GM13976 (cell line): ENCODE measurements at regions not wholly inside any gene's neighbourhood (a gene's known extent, or its start where the extent isn't known, plus 50 kb on each side); places are given as distances from the start of the nearest gene placed in this dataset.
A peak's percentile ranks its signal among the peaks of the same experiment; 100 is the strongest.
"Not testable (repeated sequence)": the region's sequence is repeated elsewhere in the genome, so short reads cannot be mapped to it uniquely, and the experiment has no call there.

Experiments used
- DNase-seq: peaks from one replicate; pipeline ENCODE4 v3.0.0; 2012; ENCODE audit warnings: low spot score
- CTCF ChIP-seq: IDR thresholded peaks from 2 replicates; pipeline ENCODE4 v1.5.1; 2012; ENCODE audit warnings: borderline replicate concordance, mild to moderate bottlenecking; ENCODE audit not compliant: insufficient read depth; ENCODE audit errors: extremely low read depth, missing control alignments, control extremely low read depth
- in situ Hi-C: fragments of 300-500 bp; cut with MboI; formaldehyde crosslinking; loops from one replicate; pipeline ENCODE4 v1.12.0; 2022; ENCODE audit warnings: low sequenced_read_pairs, mixed read lengths, inconsistent platforms; ENCODE audit not compliant: unreplicated experiment

GRCh38 chr4:152052451-152053057 is 291.7 kb upstream of the GATB start:
- DNase-seq: no peak

GRCh38 chr4:152051332-152051731 is 290.5 kb upstream of the GATB start:
- in situ Hi-C loops: not testable (repeated sequence)

More at GRCh38 chr4:152052451-152053057, 291.7 kb upstream of the GATB start:
- TF ChIP-seq CTCF: no peak
- in situ Hi-C loops: no loop called here

GRCh38 chr4:152050106-152050505 is 289.3 kb upstream of the GATB start:
- in situ Hi-C loops: no loop called here
- no peak for DNase-seq
- TF ChIP-seq CTCF: no peak

More at GRCh38 chr4:152051332-152051731, 290.5 kb upstream of the GATB start:
- DNase-seq: not testable (repeated sequence)

- in situ Hi-C loops: no loop called here
- TF ChIP-seq CTCF: no peak
Measured at GRCh38 chr4:152047451-152047850, 286.6 kb upstream of the GATB start.

GRCh38 chr4:152045807-152046571 is 285.2 kb upstream of the GATB start:
- in situ Hi-C loops: no loop called here
- DNase-seq: peak; percentile 73
- TF ChIP-seq CTCF: peak; percentile 33

More at GRCh38 chr4:152047451-152047850, 286.6 kb upstream of the GATB start:
- no peak for DNase-seq

GRCh38 chr4:152045449-152045806 is 284.6 kb upstream of the GATB start:
- TF ChIP-seq CTCF: no peak
- in situ Hi-C loops: no loop called here
- no peak for DNase-seq

DNA sequence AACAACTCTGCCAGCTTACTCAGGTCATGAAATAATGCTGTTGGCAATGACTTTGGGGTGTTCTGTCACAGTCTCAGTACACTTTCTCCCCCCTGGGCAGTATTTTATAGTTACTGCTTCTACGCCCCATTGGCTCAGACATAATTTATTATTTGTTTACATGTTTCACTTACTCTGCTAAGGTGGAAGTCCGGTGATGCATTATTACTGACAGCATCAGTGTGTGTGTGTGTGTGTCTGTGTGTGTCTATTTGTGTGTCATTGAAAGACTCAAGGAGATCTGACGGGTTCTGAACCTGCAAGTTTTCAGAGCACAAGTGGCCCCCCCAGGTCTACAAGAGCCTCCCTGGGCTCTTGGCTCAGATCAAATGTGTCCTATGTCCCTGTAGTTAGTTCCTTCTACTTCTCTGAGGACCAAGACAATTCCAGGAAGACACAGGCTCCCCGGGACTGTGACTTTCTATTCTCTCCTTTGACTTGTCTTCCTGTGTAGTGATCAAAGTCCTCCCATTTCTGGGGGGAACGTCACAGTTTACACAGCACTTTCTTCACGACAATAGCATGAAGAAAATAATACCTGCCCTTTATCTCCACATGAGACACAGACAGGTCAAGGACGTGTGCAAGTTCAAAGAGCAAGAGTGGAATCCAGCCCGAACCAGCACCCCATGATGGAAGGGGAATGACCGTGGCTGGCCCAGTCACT is 283.7 kb upstream of the GATB start:
- in situ Hi-C loops: no loop called here
- TF ChIP-seq CTCF: no peak

More for the DNA sequence above, 283.7 kb upstream of the GATB start:
- DNase-seq: no peak
